ENCODE measurements at regions not wholly inside any gene's neighbourhood (a gene's known extent, or its start where the extent isn't known, plus 50 kb on each side); places are given as distances from the start of the nearest gene placed in this dataset.
"Not testable (repeated sequence)": the region's sequence is repeated elsewhere in the genome, so short reads cannot be mapped to it uniquely, and the experiment has no call there.

- no peak for DNase-seq (ENCODE audit: low spot score)
These were observed 131.7 kb upstream of the TNP1 start for GRCh38 chr2:216991563-216991962.

GRCh38 chr2:216989340-216990129 lies 129.7 kb upstream of the TNP1 start:
- no peak for DNase-seq (ENCODE audit: low spot score)

GRCh38 chr2:216987252-216987821 lies 127.5 kb upstream of the TNP1 start:
- no peak for DNase-seq (ENCODE audit: low spot score)

GRCh38 chr2:216985658-216986141 lies 125.8 kb upstream of the TNP1 start:
- no peak for DNase-seq (ENCODE audit: low spot score)

- DNase-seq (ENCODE audit: low spot score): no peak
These were observed 125.1 kb upstream of the TNP1 start for GRCh38 chr2:216984937-216985336.

- not testable (repeated sequence) for DNase-seq (ENCODE audit: low spot score)
These were observed 122.1 kb upstream of the TNP1 start for GRCh38 chr2:216981951-216982350.

- DNase-seq (ENCODE audit: low spot score): not testable (repeated sequence)
These were observed 120.6 kb upstream of the TNP1 start for GRCh38 chr2:216980510-216980909.

- no peak for DNase-seq (ENCODE audit: low spot score)
These were observed 114.7 kb upstream of the TNP1 start for GRCh38 chr2:216974321-216975302.

- DNase-seq (ENCODE audit: low spot score): no peak
These were observed 111.7 kb upstream of the TNP1 start for GRCh38 chr2:216971593-216971992.

- no peak for DNase-seq (ENCODE audit: low spot score)
These were observed 110.6 kb upstream of the TNP1 start for GRCh38 chr2:216970359-216970915.

- no peak for DNase-seq (ENCODE audit: low spot score)
These were observed 108.0 kb upstream of the TNP1 start for GRCh38 chr2:216967889-216968288.

GRCh38 chr2:216960671-216961268 lies 100.9 kb upstream of the TNP1 start:
- DNase-seq (ENCODE audit: low spot score): no peak

GRCh38 chr2:216959433-216959832 lies 99.6 kb upstream of the TNP1 start:
- no peak for DNase-seq (ENCODE audit: low spot score)

GRCh38 chr2:216956820-216957493 lies 97.1 kb upstream of the TNP1 start:
- DNase-seq (ENCODE audit: low spot score): no peak

GRCh38 chr2:216951171-216951570 lies 91.3 kb upstream of the TNP1 start:
- DNase-seq (ENCODE audit: low spot score): no peak

- DNase-seq (ENCODE audit: low spot score): no peak
These were observed 90.7 kb upstream of the TNP1 start for GRCh38 chr2:216950547-216950946.

GRCh38 chr2:216949700-216950413 lies 90.0 kb upstream of the TNP1 start:
- DNase-seq (ENCODE audit: low spot score): no peak

GRCh38 chr2:216947055-216947454 lies 87.2 kb upstream of the TNP1 start:
- DNase-seq (ENCODE audit: low spot score): no peak

GRCh38 chr2:216944733-216945132 lies 84.9 kb upstream of the TNP1 start:
- DNase-seq (ENCODE audit: low spot score): no peak

- no peak for DNase-seq (ENCODE audit: low spot score)
These were observed 83.2 kb upstream of the TNP1 start for GRCh38 chr2:216943109-216943508.
